ENCODE measurements at regions not wholly inside any gene's neighbourhood (a gene's known extent, or its start where the extent isn't known, plus 50 kb on each side); places are given as distances from the start of the nearest gene placed in this dataset.
"Not testable (repeated sequence)": the region's sequence is repeated elsewhere in the genome, so short reads cannot be mapped to it uniquely, and the experiment has no call there.

- Histone ChIP-seq H3K4me3 (ENCODE audit: low read length in 2 of 2) (no peak overlapping the region), H3K36me3 (ENCODE audit: insufficient read depth, low read length) (no peaks in the 10 kb centered on the region), H3K27ac (ENCODE audit: low read depth, low read length) (no peak overlapping the region), H3K9me3 (ENCODE audit: control insufficient read depth in 1 of 2, low read length in 2 of 2) (no peaks in the 10 kb centered on the region), H3K4me1 (ENCODE audit: insufficient read depth, low read length) (no peaks in the 10 kb centered on the region), H3K27me3 (ENCODE audit: insufficient read depth, low read length) (no peaks in the 10 kb centered on the region)
- POLR2A ChIA-PET (ENCODE audit: partially characterized antibody) = no interaction called here
- Mint-ChIP-seq H3K4me3 (no peak overlapping the region), H3K4me1 (no peaks in the 10 kb centered on the region), H3K36me3 (no peaks in the 10 kb centered on the region), H3K9me3 (peaks cover 0 to 14% (median 7%) of the 10 kb centered on the region in 8 donors), H3K27me3 (no peaks in the 10 kb centered on the region), H3K27ac (no peak overlapping the region)
- DNase-seq = no peak
- intact Hi-C loops (cut with micrococcal nuclease) = no loop called here
- CTCF ChIA-PET (ENCODE audit: partially characterized antibody) = no interaction called here
Observed at GRCh38 chr11:49499117-49499516, 290.7 kb upstream of the FOLH1 start.

- DNase-seq = no peak
- Histone ChIP-seq H3K9me3 (ENCODE audit: control insufficient read depth in 1 of 2, low read length in 2 of 2) (no peaks in the 10 kb centered on the region), H3K4me1 (ENCODE audit: insufficient read depth, low read length) (no peaks in the 10 kb centered on the region), H3K27ac (ENCODE audit: low read depth, low read length) (no peak overlapping the region), H3K36me3 (ENCODE audit: insufficient read depth, low read length) (no peaks in the 10 kb centered on the region), H3K27me3 (ENCODE audit: insufficient read depth, low read length) (no peaks in the 10 kb centered on the region), H3K4me3 (ENCODE audit: low read length in 2 of 2) (no peak overlapping the region)
- H3K9me3 Mint-ChIP-seq = peaks cover 2 to 13% (median 7%) of the 10 kb centered on the region in 8 donors
- H3K27ac Mint-ChIP-seq = no peak overlapping the region
- intact Hi-C loops (cut with micrococcal nuclease) = no loop called here
- ChIA-PET CTCF (ENCODE audit: partially characterized antibody) (no interaction called here), POLR2A (ENCODE audit: partially characterized antibody) (no interaction called here)
- no peaks in the 10 kb centered on the region for H3K36me3 Mint-ChIP-seq
- H3K27me3 Mint-ChIP-seq = no peaks in the 10 kb centered on the region
- no peak overlapping the region for H3K4me3 Mint-ChIP-seq
- H3K4me1 Mint-ChIP-seq = no peaks in the 10 kb centered on the region
Observed at GRCh38 chr11:49505231-49505630, 296.8 kb upstream of the FOLH1 start.

GRCh38 chr11:49526240-49526829 lies 317.9 kb upstream of the FOLH1 start:
- H3K4me3 ChIP-seq (ENCODE audit: low read length in 2 of 2); H3K9me3 Mint-ChIP-seq; H3K27me3 Mint-ChIP-seq; H3K27ac ChIP-seq (ENCODE audit: low read depth, low read length); H3K4me1 ChIP-seq (ENCODE audit: insufficient read depth, low read length); H3K4me1 Mint-ChIP-seq; H3K27ac Mint-ChIP-seq; H3K9me3 ChIP-seq (ENCODE audit: control insufficient read depth in 1 of 2, low read length in 2 of 2); H3K36me3 ChIP-seq (ENCODE audit: insufficient read depth, low read length); H3K36me3 Mint-ChIP-seq; CTCF ChIA-PET (ENCODE audit: partially characterized antibody); H3K27me3 ChIP-seq (ENCODE audit: insufficient read depth, low read length); H3K4me3 Mint-ChIP-seq; POLR2A ChIA-PET (ENCODE audit: partially characterized antibody): not testable (repeated sequence)
- intact Hi-C loops (cut with micrococcal nuclease) = loop anchor here (2.0 to 10.0 kb wide), 2 partner anchors 1354 to 1412 kb away; no protein-coding TSS in a partner anchor
- DNase-seq = peak in 3 of 5 donors; percentile 1 to 2 (median 1)

DNA sequence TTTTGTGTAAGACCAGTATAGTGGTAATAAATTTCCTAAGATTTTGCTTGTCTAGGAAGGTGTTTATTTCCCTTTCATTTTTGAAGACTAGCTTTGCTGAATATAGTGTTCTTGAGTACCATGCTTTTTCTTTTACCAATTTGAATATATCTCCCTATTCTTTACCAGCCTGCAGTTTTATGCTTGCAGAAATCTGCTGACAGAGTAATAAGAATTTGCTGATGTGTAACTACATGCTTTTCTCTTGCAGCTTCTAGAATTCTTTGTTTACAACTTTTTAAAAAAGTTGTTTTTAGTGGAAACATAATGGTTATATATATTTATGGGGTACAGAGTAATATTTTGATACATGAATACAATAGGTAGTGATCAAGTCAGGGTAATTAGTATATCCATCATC lies 324.8 kb upstream of the FOLH1 start:
- no peaks in the 10 kb centered on the region for H3K4me1 Mint-ChIP-seq
- no peak overlapping the region for H3K4me3 Mint-ChIP-seq
- ChIA-PET POLR2A (ENCODE audit: partially characterized antibody) (no interaction called here), CTCF (ENCODE audit: partially characterized antibody) (no interaction called here)
- Histone ChIP-seq H3K27me3 (ENCODE audit: insufficient read depth, low read length) (no peaks in the 10 kb centered on the region), H3K4me1 (ENCODE audit: insufficient read depth, low read length) (no peaks in the 10 kb centered on the region), H3K36me3 (ENCODE audit: insufficient read depth, low read length) (no peaks in the 10 kb centered on the region), H3K27ac (ENCODE audit: low read depth, low read length) (no peak overlapping the region), H3K9me3 (ENCODE audit: control insufficient read depth in 1 of 2, low read length in 2 of 2) (no peaks in the 10 kb centered on the region), H3K4me3 (ENCODE audit: low read length in 2 of 2) (no peak overlapping the region)
- intact Hi-C loops (cut with micrococcal nuclease) = no loop called here
- no peak overlapping the region for H3K27ac Mint-ChIP-seq
- no peaks in the 10 kb centered on the region for H3K27me3 Mint-ChIP-seq
- no peak for DNase-seq
- H3K9me3 Mint-ChIP-seq = peaks cover 0 to 18% (median 11%) of the 10 kb centered on the region in 8 donors
- H3K36me3 Mint-ChIP-seq = no peaks in the 10 kb centered on the region

GRCh38 chr11:49538927-49539326 lies 330.5 kb upstream of the FOLH1 start:
- H3K4me1 ChIP-seq (ENCODE audit: insufficient read depth, low read length); H3K36me3 ChIP-seq (ENCODE audit: insufficient read depth, low read length); intact Hi-C loops (cut with micrococcal nuclease); H3K4me3 ChIP-seq (ENCODE audit: low read length in 2 of 2); H3K27ac ChIP-seq (ENCODE audit: low read depth, low read length); CTCF ChIA-PET (ENCODE audit: partially characterized antibody); DNase-seq; H3K36me3 Mint-ChIP-seq; H3K4me1 Mint-ChIP-seq; POLR2A ChIA-PET (ENCODE audit: partially characterized antibody); H3K9me3 ChIP-seq (ENCODE audit: control insufficient read depth in 1 of 2, low read length in 2 of 2); H3K27ac Mint-ChIP-seq; H3K27me3 Mint-ChIP-seq; H3K4me3 Mint-ChIP-seq; H3K27me3 ChIP-seq (ENCODE audit: insufficient read depth, low read length): not testable (repeated sequence)
- peaks cover 0 to 14% (median 9%) of the 10 kb centered on the region in 8 donors for H3K9me3 Mint-ChIP-seq

DNA sequence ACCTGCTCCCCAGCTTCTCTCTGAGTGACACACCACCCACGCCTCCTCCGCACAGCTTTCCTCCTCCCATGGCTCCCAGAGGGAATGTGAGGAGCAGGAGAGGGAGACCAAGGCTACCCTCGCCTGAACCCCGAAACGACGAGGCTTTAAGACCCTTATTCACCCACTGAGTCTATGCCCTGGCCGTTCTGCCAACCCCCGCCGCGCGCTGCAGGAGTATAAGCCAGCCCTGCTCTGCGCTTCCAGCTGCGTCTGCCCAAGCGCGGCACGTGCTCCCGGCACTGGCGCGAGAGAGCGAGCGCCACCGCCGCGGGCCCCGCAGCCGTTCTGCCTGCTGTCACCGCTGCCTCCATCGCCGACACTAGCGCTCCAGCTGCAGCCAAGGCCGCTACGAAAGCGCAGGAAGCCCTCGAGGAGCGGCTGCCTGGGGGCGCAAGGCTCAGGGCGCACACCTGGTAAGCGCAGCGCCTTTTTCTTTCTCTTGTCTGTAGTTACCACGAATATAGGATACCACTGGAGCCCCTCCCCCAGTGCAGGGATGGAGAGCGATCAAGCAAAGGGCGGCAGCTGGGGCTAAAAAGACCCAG lies 350.0 kb upstream of the FOLH1 start:
- peaks cover 0 to 11% (median 6%) of the 10 kb centered on the region in 8 donors for H3K9me3 Mint-ChIP-seq
- POLR2A ChIA-PET (ENCODE audit: partially characterized antibody) = not testable (repeated sequence)

DNA sequence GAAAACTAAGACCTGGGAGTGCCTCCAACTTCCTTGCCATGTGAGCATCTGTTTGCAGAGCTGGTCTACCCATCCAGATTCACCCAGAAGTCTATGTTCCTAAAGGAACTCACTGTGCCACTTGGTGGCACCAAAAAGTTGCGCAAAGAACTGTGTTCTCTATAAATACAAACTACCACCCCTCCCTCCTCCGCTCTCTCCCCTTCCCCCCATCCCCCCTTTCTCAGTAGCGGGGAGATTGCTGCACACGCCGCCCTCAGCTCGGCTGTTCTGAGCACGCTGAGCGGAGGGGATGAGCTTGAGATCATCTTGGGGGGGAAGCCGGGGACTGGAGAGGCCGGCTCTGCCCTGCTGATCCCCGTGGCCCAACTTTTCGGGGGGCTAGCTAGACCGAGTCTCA lies 352.2 kb upstream of the FOLH1 start:
- H3K4me3 Mint-ChIP-seq; H3K9me3 ChIP-seq (ENCODE audit: control insufficient read depth in 1 of 2, low read length in 2 of 2); H3K4me1 Mint-ChIP-seq; H3K4me1 ChIP-seq (ENCODE audit: insufficient read depth, low read length); CTCF ChIA-PET (ENCODE audit: partially characterized antibody); intact Hi-C loops (cut with micrococcal nuclease); DNase-seq; H3K4me3 ChIP-seq (ENCODE audit: low read length in 2 of 2); H3K27me3 ChIP-seq (ENCODE audit: insufficient read depth, low read length); H3K36me3 ChIP-seq (ENCODE audit: insufficient read depth, low read length); H3K27ac ChIP-seq (ENCODE audit: low read depth, low read length); H3K27me3 Mint-ChIP-seq; H3K36me3 Mint-ChIP-seq; POLR2A ChIA-PET (ENCODE audit: partially characterized antibody); H3K27ac Mint-ChIP-seq: not testable (repeated sequence)
- H3K9me3 Mint-ChIP-seq = peaks cover 0 to 11% (median 6%) of the 10 kb centered on the region in 8 donors

More for the DNA sequence above, 350.0 kb upstream of the FOLH1 start:
- H3K27ac Mint-ChIP-seq; H3K27me3 Mint-ChIP-seq; DNase-seq; H3K4me1 Mint-ChIP-seq; H3K36me3 Mint-ChIP-seq; H3K27me3 ChIP-seq (ENCODE audit: insufficient read depth, low read length); H3K9me3 ChIP-seq (ENCODE audit: control insufficient read depth in 1 of 2, low read length in 2 of 2); H3K4me1 ChIP-seq (ENCODE audit: insufficient read depth, low read length); H3K4me3 ChIP-seq (ENCODE audit: low read length in 2 of 2); H3K36me3 ChIP-seq (ENCODE audit: insufficient read depth, low read length); intact Hi-C loops (cut with micrococcal nuclease); CTCF ChIA-PET (ENCODE audit: partially characterized antibody); H3K27ac ChIP-seq (ENCODE audit: low read depth, low read length): not testable (repeated sequence)
- peak overlapping the region in 1 of 8 donors; percentile 54 for H3K4me3 Mint-ChIP-seq

Measured in CD4-positive, alpha-beta memory T cell (primary cell).